Liver (tissue), 3 donors: ENCODE measurements at regions not wholly inside any gene's neighbourhood (a gene's known extent, or its start where the extent isn't known, plus 50 kb on each side); places are given as distances from the start of the nearest gene placed in this dataset.

Experiments used
- FOXA1 ChIP-seq: IDR thresholded peaks from 2 replicates; pipeline ENCODE4 v1.6.1; 2016; ENCODE audit warnings: antibody characterized with exemption
- GABPA ChIP-seq, 2 donors: IDR thresholded peaks in 1 of 2; conservative IDR thresholded peaks in 1 of 2; 2 replicates each; pipeline ENCODE4 v1.6.1; 2016; ENCODE audit warnings: antibody characterized with exemption in 2 of 2, mild to moderate bottlenecking in 1 of 2, moderate library complexity in 1 of 2
- HNF4A ChIP-seq, 2 donors: conservative IDR thresholded peaks; 2 replicates each; pipeline ENCODE4 v1.6.1; 2016; ENCODE audit warnings: antibody characterized with exemption in 2 of 2, mild to moderate bottlenecking in 2 of 2
- RAD21 ChIP-seq, 2 donors: IDR thresholded peaks; 2 replicates each; pipeline ENCODE4 v1.6.1; 2016; ENCODE audit warnings: antibody characterized with exemption in 2 of 2, mild to moderate bottlenecking in 2 of 2
- REST ChIP-seq: IDR thresholded peaks from 2 replicates; pipeline ENCODE4 v1.6.1; 2016; ENCODE audit warnings: antibody characterized with exemption, mild to moderate bottlenecking
- SP1 ChIP-seq: IDR thresholded peaks from 2 replicates; pipeline ENCODE4 v1.6.1; 2018; ENCODE audit warnings: antibody characterized with exemption, mild to moderate bottlenecking
- YY1 ChIP-seq: IDR thresholded peaks from 2 replicates; pipeline ENCODE4 v1.6.1; 2016; ENCODE audit warnings: antibody characterized with exemption, mild to moderate bottlenecking
- TF ChIP-seq, protein P1 (sequence below): fragments of 150-350 bp; IDR thresholded peaks from 2 replicates; pipeline ENCODE4 v1.5.1; 2017; ENCODE audit warnings: improper control_type of control experiment, low read depth, low read length; ENCODE audit not compliant: missing input control
- TF ChIP-seq, protein P2 (sequence below): IDR thresholded peaks from 2 replicates; pipeline ENCODE4 v1.6.1; 2016; ENCODE audit warnings: antibody characterized with exemption
- TF ChIP-seq, protein P3 (sequence below): IDR thresholded peaks from 2 replicates; pipeline ENCODE4 v1.6.1; 2016; ENCODE audit warnings: antibody characterized with exemption
- donor health status: healthy.
- donor health status: healthy.

DNA sequence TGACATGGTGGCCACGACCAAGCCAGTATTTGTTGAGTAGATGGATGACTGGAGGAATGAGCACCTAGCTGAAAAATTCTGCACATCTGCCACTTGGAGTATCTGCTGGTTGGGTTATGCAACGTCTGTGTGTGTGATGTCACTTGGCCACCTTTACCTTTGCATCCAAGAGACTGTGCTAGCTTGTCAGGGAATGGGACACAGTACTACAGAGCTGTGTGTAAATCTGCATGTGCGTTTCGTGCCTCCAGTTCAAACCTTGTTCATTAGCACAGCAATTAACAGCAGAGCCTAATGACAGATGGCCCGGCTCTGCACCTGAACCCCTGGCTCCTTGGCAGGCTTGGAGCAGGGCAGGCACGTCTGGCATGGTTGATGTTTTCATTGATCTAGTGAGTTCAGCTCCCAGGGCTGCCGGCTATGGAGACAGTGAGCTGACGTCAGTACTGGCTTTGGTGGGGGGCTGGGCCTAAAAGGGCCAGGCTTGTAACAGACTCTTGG lies 188.4 kb upstream of the NAV2 start:
- TF ChIP-seq FOXA1: no peak
- peak; percentile 92 for TF ChIP-seq SP1
- peak; percentile 69 for TF ChIP-seq REST
- TF ChIP-seq RAD21 (IDR thresholded peaks at IDR 0.05): peak; percentile 52 to 64
- TF ChIP-seq, protein P1, sequence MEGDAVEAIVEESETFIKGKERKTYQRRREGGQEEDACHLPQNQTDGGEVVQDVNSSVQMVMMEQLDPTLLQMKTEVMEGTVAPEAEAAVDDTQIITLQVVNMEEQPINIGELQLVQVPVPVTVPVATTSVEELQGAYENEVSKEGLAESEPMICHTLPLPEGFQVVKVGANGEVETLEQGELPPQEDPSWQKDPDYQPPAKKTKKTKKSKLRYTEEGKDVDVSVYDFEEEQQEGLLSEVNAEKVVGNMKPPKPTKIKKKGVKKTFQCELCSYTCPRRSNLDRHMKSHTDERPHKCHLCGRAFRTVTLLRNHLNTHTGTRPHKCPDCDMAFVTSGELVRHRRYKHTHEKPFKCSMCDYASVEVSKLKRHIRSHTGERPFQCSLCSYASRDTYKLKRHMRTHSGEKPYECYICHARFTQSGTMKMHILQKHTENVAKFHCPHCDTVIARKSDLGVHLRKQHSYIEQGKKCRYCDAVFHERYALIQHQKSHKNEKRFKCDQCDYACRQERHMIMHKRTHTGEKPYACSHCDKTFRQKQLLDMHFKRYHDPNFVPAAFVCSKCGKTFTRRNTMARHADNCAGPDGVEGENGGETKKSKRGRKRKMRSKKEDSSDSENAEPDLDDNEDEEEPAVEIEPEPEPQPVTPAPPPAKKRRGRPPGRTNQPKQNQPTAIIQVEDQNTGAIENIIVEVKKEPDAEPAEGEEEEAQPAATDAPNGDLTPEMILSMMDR: peak; percentile 14
- TF ChIP-seq GABPA (IDR thresholded peaks at IDR 0.05 in 1 of 2, conservative IDR thresholded peaks at IDR 0.05 in 1 of 2): no peak
- peak; percentile 78 for TF ChIP-seq HNF4A (conservative IDR thresholded peaks at IDR 0.05)
- TF ChIP-seq YY1: peak; percentile 77
- TF ChIP-seq, protein P2, sequence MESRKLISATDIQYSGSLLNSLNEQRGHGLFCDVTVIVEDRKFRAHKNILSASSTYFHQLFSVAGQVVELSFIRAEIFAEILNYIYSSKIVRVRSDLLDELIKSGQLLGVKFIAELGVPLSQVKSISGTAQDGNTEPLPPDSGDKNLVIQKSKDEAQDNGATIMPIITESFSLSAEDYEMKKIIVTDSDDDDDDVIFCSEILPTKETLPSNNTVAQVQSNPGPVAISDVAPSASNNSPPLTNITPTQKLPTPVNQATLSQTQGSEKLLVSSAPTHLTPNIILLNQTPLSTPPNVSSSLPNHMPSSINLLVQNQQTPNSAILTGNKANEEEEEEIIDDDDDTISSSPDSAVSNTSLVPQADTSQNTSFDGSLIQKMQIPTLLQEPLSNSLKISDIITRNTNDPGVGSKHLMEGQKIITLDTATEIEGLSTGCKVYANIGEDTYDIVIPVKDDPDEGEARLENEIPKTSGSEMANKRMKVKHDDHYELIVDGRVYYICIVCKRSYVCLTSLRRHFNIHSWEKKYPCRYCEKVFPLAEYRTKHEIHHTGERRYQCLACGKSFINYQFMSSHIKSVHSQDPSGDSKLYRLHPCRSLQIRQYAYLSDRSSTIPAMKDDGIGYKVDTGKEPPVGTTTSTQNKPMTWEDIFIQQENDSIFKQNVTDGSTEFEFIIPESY: peak; percentile 27
- TF ChIP-seq, protein P3, sequence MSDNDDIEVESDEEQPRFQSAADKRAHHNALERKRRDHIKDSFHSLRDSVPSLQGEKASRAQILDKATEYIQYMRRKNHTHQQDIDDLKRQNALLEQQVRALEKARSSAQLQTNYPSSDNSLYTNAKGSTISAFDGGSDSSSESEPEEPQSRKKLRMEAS: peak; percentile 87
